H1 (cell line): ENCODE measurements at regions not wholly inside any gene's neighbourhood (a gene's known extent, or its start where the extent isn't known, plus 50 kb on each side); places are given as distances from the start of the nearest gene placed in this dataset.

Source experiments
- CTCF ChIA-PET: fragments of 300-600 bp; sonication (Branson Sonifier 250); formaldehyde crosslinking; loops from one replicate; lab custom pipeline; 2021; ENCODE audit not compliant: partially characterized antibody; lab: Charles Lee
- POLR2A ChIA-PET: fragments of 300-600 bp; sonication (Branson Sonifier 250); formaldehyde crosslinking; loops from one replicate; lab custom pipeline; 2021; ENCODE audit warnings: inconsistent platforms; ENCODE audit not compliant: partially characterized antibody; lab: Charles Lee
- DNase-seq, 2 experiments: peaks; one replicate each; pipeline versions ENCODE4 v3.0.0 to v3.0.0-alpha.2; 2010 to 2022; ENCODE audit warnings: low spot score in 2 of 2, low read depth in 1 of 2, mixed read lengths in 1 of 2
- FAIRE-seq: peaks from 2 replicates; lab custom pipeline; 2011; peaks lifted over from hg19 to GRCh38; lab: Jason Lieb, UNC
- H2AFZ ChIP-seq: 2 replicates; pipeline ENCODE4 v1.8.1; 2012; ENCODE audit warnings: low read length, inconsistent platforms
- H2AK5ac ChIP-seq: 2 replicates; pipeline ENCODE4 v1.6.1; 2013; ENCODE audit warnings: low read depth, low read length
- H2BK120ac ChIP-seq: replicated peaks from 2 replicates; pipeline ENCODE3; 2013; ENCODE audit warnings: low read depth, low read length, inconsistent platforms
- H2BK12ac ChIP-seq: 2 replicates; pipeline ENCODE4 v1.6.1; 2013; ENCODE audit warnings: low read depth, low read length
- H2BK15ac ChIP-seq: 2 replicates; pipeline ENCODE4 v1.6.1; 2013; ENCODE audit warnings: low read length
- H2BK20ac ChIP-seq: 2 replicates; pipeline ENCODE4 v1.6.1; 2013; ENCODE audit warnings: low read length
- H2BK5ac ChIP-seq: 2 replicates; pipeline ENCODE4 v1.6.1; 2013; ENCODE audit warnings: low read depth, low read length
- H3K14ac ChIP-seq: 2 replicates; pipeline ENCODE4 v1.6.1; 2013; ENCODE audit warnings: inconsistent platforms; ENCODE audit not compliant: insufficient read length
- H3K18ac ChIP-seq: 2 replicates; pipeline ENCODE4 v1.6.1; 2013; ENCODE audit warnings: low read length; ENCODE audit errors: extremely low read depth
- H3K23ac ChIP-seq: 2 replicates; pipeline ENCODE4 v1.6.1; 2013; ENCODE audit warnings: inconsistent platforms; ENCODE audit not compliant: insufficient read length
- H3K23me2 ChIP-seq: 2 replicates; pipeline ENCODE4 v1.6.1; 2013; ENCODE audit warnings: low read depth, low read length
- H3K27ac ChIP-seq: 2 replicates; pipeline ENCODE4 v1.6.1; 2011; ENCODE audit warnings: low read depth, low read length, inconsistent platforms
- H3K27me3 ChIP-seq, 4 experiments: replicated peaks in 1 of 4; 1 replicate in 1 of 4; 2 replicates in 3 of 4; pipeline versions ENCODE4 v1.6.1 to v1.8.1; 2011 to 2013; ENCODE audit warnings: low read length in 3 of 4, mild to moderate bottlenecking in 3 of 4, inconsistent platforms in 2 of 4, mixed read lengths in 2 of 4, moderate library complexity in 1 of 4; ENCODE audit not compliant: control insufficient read depth in 3 of 4, insufficient read depth in 3 of 4; ENCODE audit errors: extremely low read depth in 1 of 4
- H3K36me3 ChIP-seq, 4 experiments: 2 replicates each; pipeline versions ENCODE4 v1.6.1 to v1.8.1; 2011 to 2013; ENCODE audit warnings: mild to moderate bottlenecking in 4 of 4, low read length in 3 of 4, moderate library complexity in 2 of 4, control low read depth in 1 of 4, inconsistent platforms in 1 of 4; ENCODE audit not compliant: insufficient read depth in 4 of 4, control insufficient read depth in 2 of 4
- H3K4ac ChIP-seq: replicated peaks from 2 replicates; pipeline ENCODE3; 2013; ENCODE audit warnings: low read length, low read depth, mixed read lengths, inconsistent platforms; ENCODE audit not compliant: insufficient read length
- H3K4me1 ChIP-seq, 4 experiments: replicated peaks in 1 of 4; 1 replicate in 1 of 4; 2 replicates in 3 of 4; pipeline versions ENCODE4 v1.6.1 to v1.8.1; 2011 to 2013; ENCODE audit warnings: low read length in 3 of 4, inconsistent platforms in 2 of 4, mixed read lengths in 1 of 4; ENCODE audit not compliant: insufficient read depth in 4 of 4, control insufficient read depth in 3 of 4
- H3K4me2 ChIP-seq, 2 experiments: 2 replicates each; pipeline versions ENCODE4 v1.6.1 to v1.8.1; 2011 to 2013; ENCODE audit warnings: low read depth in 2 of 2, low read length in 2 of 2, control low read depth in 1 of 2, inconsistent platforms in 1 of 2, mild to moderate bottlenecking in 1 of 2; ENCODE audit not compliant: insufficient read depth in 1 of 2
- H3K4me3 ChIP-seq, 4 experiments: fragments of 200-600, 300-600 bp in 1 of 4; sonication (generic), shearing (Covaris generic), sonication (Bioruptor Twin) in 1 of 4; 2 replicates each; pipeline versions ENCODE4 v1.5.1 to v1.8.1; 2011 to 2016; ENCODE audit warnings: low read length in 4 of 4, low read depth in 3 of 4, control low read depth in 2 of 4, inconsistent platforms in 2 of 4, mild to moderate bottlenecking in 2 of 4, mixed read lengths in 1 of 4, moderate library complexity in 1 of 4; ENCODE audit not compliant: insufficient read depth in 2 of 4; ENCODE audit errors: extremely low read depth in 1 of 4
- H3K56ac ChIP-seq: replicated peaks from 2 replicates; pipeline ENCODE3; 2013; ENCODE audit warnings: low read depth, mild to moderate bottlenecking, mixed read lengths, low read length, inconsistent platforms; ENCODE audit not compliant: insufficient read length
- H3K79me1 ChIP-seq: 2 replicates; pipeline ENCODE4 v1.6.1; 2013; ENCODE audit warnings: low read depth, low read length, control low read depth
- H3K79me2 ChIP-seq, 2 experiments: 2 replicates each; pipeline versions ENCODE4 v1.6.1 to v1.8.1; 2012 to 2013; ENCODE audit warnings: low read length in 2 of 2, mild to moderate bottlenecking in 2 of 2, inconsistent platforms in 1 of 2; ENCODE audit not compliant: insufficient read depth in 2 of 2, control insufficient read depth in 1 of 2
- H3K9ac ChIP-seq, 4 experiments: replicated peaks in 1 of 4; 1 replicate in 1 of 4; 2 replicates in 3 of 4; pipeline versions ENCODE4 v1.6.1 to v1.8.1; 2011 to 2013; ENCODE audit warnings: low read depth in 3 of 4, low read length in 3 of 4, control low read depth in 2 of 4, mild to moderate bottlenecking in 2 of 4, moderate library complexity in 2 of 4, inconsistent platforms in 1 of 4; ENCODE audit errors: extremely low read depth in 1 of 4
- H3K9me3 ChIP-seq, 2 experiments: 2 replicates each; pipeline versions ENCODE4 v1.6.1 to v1.8.1; 2012 to 2013; ENCODE audit warnings: mild to moderate bottlenecking in 2 of 2, moderate library complexity in 2 of 2, control low read depth in 1 of 2, inconsistent platforms in 1 of 2, low read depth in 1 of 2, low read length in 1 of 2, mixed read lengths in 1 of 2; ENCODE audit not compliant: insufficient read depth in 2 of 2
- H4K20me1 ChIP-seq, 2 experiments: replicated peaks in 1 of 2; 2 replicates each; pipeline versions ENCODE3 to v1.8.1; 2011 to 2013; ENCODE audit warnings: inconsistent platforms in 2 of 2, low read length in 2 of 2, mild to moderate bottlenecking in 1 of 2; ENCODE audit not compliant: insufficient read depth in 2 of 2, control insufficient read depth in 1 of 2
- H4K5ac ChIP-seq: 2 replicates; pipeline ENCODE4 v1.6.1; 2013; ENCODE audit warnings: low read length, low read depth, mixed read lengths, inconsistent platforms; ENCODE audit not compliant: insufficient read length
- H4K8ac ChIP-seq: 2 replicates; pipeline ENCODE4 v1.8.0; 2013; ENCODE audit warnings: mild to moderate bottlenecking, moderate library complexity, low read length, inconsistent platforms; ENCODE audit not compliant: insufficient read depth; ENCODE audit errors: extremely low read depth
- H4K91ac ChIP-seq: replicated peaks from 2 replicates; pipeline ENCODE3; 2013; ENCODE audit warnings: low read length, mixed read lengths, inconsistent platforms; ENCODE audit not compliant: insufficient read length
- CTBP2 ChIP-seq: IDR thresholded peaks from 2 replicates; pipeline ENCODE4 v1.7.0; 2011; ENCODE audit warnings: borderline replicate concordance, mild to moderate bottlenecking, moderate library complexity, mixed read lengths, low read length; ENCODE audit not compliant: insufficient read depth, insufficient read length
- KDM5A ChIP-seq: fragments of 200-600 bp; IDR thresholded peaks from 2 replicates; pipeline ENCODE4 v1.7.1; 2012; ENCODE audit warnings: mild to moderate bottlenecking, low read length, inconsistent platforms, mixed read lengths
- WGBS, 2 experiments: shearing (Covaris generic) in 1 of 2; methylation state at CpG; one replicate each; pipeline versions ENCODE4 v1.1.6 to v1.1.7; 2013 to 2015; ENCODE audit warnings: low lambda C conversion rate in 2 of 2, mixed read lengths in 2 of 2, inconsistent platforms in 1 of 2, low coverage in 1 of 2, missing lambda C conversion rate in 1 of 2; ENCODE audit not compliant: insufficient replicate concordance in 2 of 2, insufficient coverage in 1 of 2, insufficient read length in 1 of 2; ENCODE audit errors: extremely low coverage in 1 of 2, missing lambda C conversion rate in 1 of 2; 5-methylcytosine and 5-hydroxymethylcytosine counted together

GRCh38 chr4:27921231-27921630 lies 1060.6 kb downstream of the STIM2 start:
- Histone ChIP-seq H2BK15ac (no peak overlapping the region), H3K4me2 (no peak overlapping the region), H3K36me3 (no peaks in the 10 kb centered on the region), H2BK120ac (no peak overlapping the region), H3K23ac (no peak overlapping the region), H3K9ac (no peak overlapping the region), H3K27ac (no peak overlapping the region), H2AFZ (no peak overlapping the region), H4K8ac (no peak overlapping the region), H3K27me3 (no peaks in the 10 kb centered on the region), H2BK20ac (no peak overlapping the region), H4K91ac (no peak overlapping the region), H2AK5ac (no peak overlapping the region), H3K4me3 (no peak overlapping the region), H4K5ac (no peak overlapping the region), H3K14ac (no peak overlapping the region), H3K4ac (no peak overlapping the region), H4K20me1 (no peaks in the 10 kb centered on the region), H3K79me2 (no peaks in the 10 kb centered on the region), H3K9me3 (no peaks in the 10 kb centered on the region), H3K56ac (no peak overlapping the region), H2BK5ac (no peak overlapping the region), H3K23me2 (no peaks in the 10 kb centered on the region), H2BK12ac (no peak overlapping the region), H3K4me1 (no peaks in the 10 kb centered on the region), H3K79me1 (no peaks in the 10 kb centered on the region), H3K18ac (no peak overlapping the region)
- DNase-seq (no peak), FAIRE-seq (no peak)
- WGBS, 2 experiments, result 86% methylated on average over 4 of the region's 4 CpGs; no CpG with 5 or more reads in 1 of the 2 experiments
- ChIA-PET POLR2A (no interaction called here), CTCF (interaction anchor here (0.6 kb wide), 1 partner anchor 156 kb away, joined by 3 read pairs; no protein-coding TSS in a partner anchor)
- TF ChIP-seq CTBP2 (no peak), KDM5A (no peak)
